HG03342 (cell line): ENCODE measurements at regions not wholly inside any gene's neighbourhood (a gene's known extent, or its start where the extent isn't known, plus 50 kb on each side); places are given as distances from the start of the nearest gene placed in this dataset.
A peak's percentile ranks its signal among the peaks of the same experiment; 100 is the strongest.
"Not testable (repeated sequence)": the region's sequence is repeated elsewhere in the genome, so short reads cannot be mapped to it uniquely, and the experiment has no call there.

Experiments used
- ATAC-seq: cut with Tn5 transposase; IDR thresholded peaks from one replicate; pipeline ENCODE4 v1.9.1; 2021; ENCODE audit warnings: mild to moderate bottlenecking, moderate library complexity; ENCODE audit not compliant: unreplicated experiment

- no peak for ATAC-seq
Observed at GRCh38 chr2:194345347-194345746, 1311.7 kb upstream of the SLC39A10 start.

- ATAC-seq = no peak
Observed at GRCh38 chr2:194343167-194343566, 1313.9 kb upstream of the SLC39A10 start.

GRCh38 chr2:194332799-194333490 lies 1324.1 kb upstream of the SLC39A10 start:
- no peak for ATAC-seq

GRCh38 chr2:194328456-194328855 lies 1328.6 kb upstream of the SLC39A10 start:
- ATAC-seq = no peak

GRCh38 chr2:194327196-194327888 lies 1329.7 kb upstream of the SLC39A10 start:
- ATAC-seq = no peak

- no peak for ATAC-seq
Observed at GRCh38 chr2:194323740-194324139, 1333.3 kb upstream of the SLC39A10 start.

- no peak for ATAC-seq
Observed at GRCh38 chr2:194320520-194320919, 1336.5 kb upstream of the SLC39A10 start.

GRCh38 chr2:194319222-194319992 lies 1337.6 kb upstream of the SLC39A10 start:
- peak; percentile 85 for ATAC-seq

- ATAC-seq = no peak
Observed at GRCh38 chr2:194314042-194314441, 1343.0 kb upstream of the SLC39A10 start.

GRCh38 chr2:194304191-194304590 lies 1352.8 kb upstream of the SLC39A10 start:
- ATAC-seq = no peak

- no peak for ATAC-seq
Observed at GRCh38 chr2:194301946-194302345, 1355.1 kb upstream of the SLC39A10 start.

- ATAC-seq = no peak
Observed at GRCh38 chr2:194294156-194294555, 1362.9 kb upstream of the SLC39A10 start.

- no peak for ATAC-seq
Observed at GRCh38 chr2:194291104-194291503, 1365.9 kb upstream of the SLC39A10 start.

- no peak for ATAC-seq
Observed at GRCh38 chr2:194289712-194290346, 1367.2 kb upstream of the SLC39A10 start.

- not testable (repeated sequence) for ATAC-seq
Observed at GRCh38 chr2:194276667-194277066, 1380.4 kb upstream of the SLC39A10 start.

GRCh38 chr2:194271293-194271961 lies 1385.6 kb upstream of the SLC39A10 start:
- ATAC-seq = no peak

GRCh38 chr2:194270648-194271047 lies 1386.4 kb upstream of the SLC39A10 start:
- ATAC-seq = no peak

GRCh38 chr2:194264586-194264985 lies 1392.4 kb upstream of the SLC39A10 start:
- no peak for ATAC-seq

- ATAC-seq = no peak
Observed at GRCh38 chr2:194260185-194260584, 1396.8 kb upstream of the SLC39A10 start.

GRCh38 chr2:194257095-194257494 lies 1399.9 kb upstream of the SLC39A10 start:
- no peak for ATAC-seq
